RWPE1 (cell line): ENCODE measurements at regions not wholly inside any gene's neighbourhood (a gene's known extent, or its start where the extent isn't known, plus 50 kb on each side); places are given as distances from the start of the nearest gene placed in this dataset.

Source experiments
- CTCF ChIA-PET: fragments of 350-600 bp; sonication (Branson Sonifier 250); formaldehyde crosslinking; extraction: SDS; loops from one replicate; lab custom pipeline; 2021; lab: Yijun Ruan, JAX
- POLR2A ChIA-PET: fragments of 400-600 bp; formaldehyde crosslinking; extraction: SDS; loops from one replicate; lab custom pipeline; 2020; ENCODE audit warnings: antibody characterized with exemption; ENCODE audit not compliant: low non-redundant PET; lab: Yijun Ruan, JAX
- DNase-seq: peaks from one replicate; pipeline ENCODE4 v3.0.0; 2012; ENCODE audit warnings: low spot score
- H3K27ac ChIP-seq: fragments of 450-650 bp; 2 replicates; pipeline ENCODE4 v1.5.1; 2017
- TF ChIP-seq, protein P1 (sequence below): fragments of 450-650 bp; conservative IDR thresholded peaks from 2 replicates; pipeline ENCODE4 v1.5.1; 2017; ENCODE audit warnings: low read depth, mild to moderate bottlenecking

- CTCF ChIA-PET = no interaction called here
- TF ChIP-seq, protein P1, sequence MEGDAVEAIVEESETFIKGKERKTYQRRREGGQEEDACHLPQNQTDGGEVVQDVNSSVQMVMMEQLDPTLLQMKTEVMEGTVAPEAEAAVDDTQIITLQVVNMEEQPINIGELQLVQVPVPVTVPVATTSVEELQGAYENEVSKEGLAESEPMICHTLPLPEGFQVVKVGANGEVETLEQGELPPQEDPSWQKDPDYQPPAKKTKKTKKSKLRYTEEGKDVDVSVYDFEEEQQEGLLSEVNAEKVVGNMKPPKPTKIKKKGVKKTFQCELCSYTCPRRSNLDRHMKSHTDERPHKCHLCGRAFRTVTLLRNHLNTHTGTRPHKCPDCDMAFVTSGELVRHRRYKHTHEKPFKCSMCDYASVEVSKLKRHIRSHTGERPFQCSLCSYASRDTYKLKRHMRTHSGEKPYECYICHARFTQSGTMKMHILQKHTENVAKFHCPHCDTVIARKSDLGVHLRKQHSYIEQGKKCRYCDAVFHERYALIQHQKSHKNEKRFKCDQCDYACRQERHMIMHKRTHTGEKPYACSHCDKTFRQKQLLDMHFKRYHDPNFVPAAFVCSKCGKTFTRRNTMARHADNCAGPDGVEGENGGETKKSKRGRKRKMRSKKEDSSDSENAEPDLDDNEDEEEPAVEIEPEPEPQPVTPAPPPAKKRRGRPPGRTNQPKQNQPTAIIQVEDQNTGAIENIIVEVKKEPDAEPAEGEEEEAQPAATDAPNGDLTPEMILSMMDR = no peak
- no peak for DNase-seq
- no peak overlapping the region for H3K27ac ChIP-seq
- POLR2A ChIA-PET = no interaction called here
Observed at GRCh38 chr6:66788579-66788978, 1081.6 kb upstream of the EYS start.

GRCh38 chr6:66772800-66773199 lies 1065.8 kb upstream of the EYS start:
- no peak overlapping the region for H3K27ac ChIP-seq
- no peak for DNase-seq
- TF ChIP-seq, protein P1 = no peak
- ChIA-PET POLR2A (no interaction called here), CTCF (interaction anchor here (0.7 kb wide), 2 partner anchors 11 to 1454 kb away, joined by 3 read pairs; no protein-coding TSS in a partner anchor)

- no peak overlapping the region for H3K27ac ChIP-seq
- no peak for DNase-seq
- POLR2A ChIA-PET = no interaction called here
- CTCF ChIA-PET = interaction anchor here (0.9 kb wide), 1 partner anchor 25 kb away, joined by 3 read pairs; no protein-coding TSS in a partner anchor
- TF ChIP-seq, protein P1 = no peak
Observed at GRCh38 chr6:66771626-66772025, 1064.6 kb upstream of the EYS start.

- no peak overlapping the region for H3K27ac ChIP-seq
- ChIA-PET CTCF (interaction anchor here (0.6 kb wide), 1 partner anchor 1475 kb away, joined by 3 read pairs; no protein-coding TSS in a partner anchor), POLR2A (no interaction called here)
- TF ChIP-seq, protein P1 = no peak
- DNase-seq = no peak
Observed at GRCh38 chr6:66751630-66752029, 1044.6 kb upstream of the EYS start.

DNA sequence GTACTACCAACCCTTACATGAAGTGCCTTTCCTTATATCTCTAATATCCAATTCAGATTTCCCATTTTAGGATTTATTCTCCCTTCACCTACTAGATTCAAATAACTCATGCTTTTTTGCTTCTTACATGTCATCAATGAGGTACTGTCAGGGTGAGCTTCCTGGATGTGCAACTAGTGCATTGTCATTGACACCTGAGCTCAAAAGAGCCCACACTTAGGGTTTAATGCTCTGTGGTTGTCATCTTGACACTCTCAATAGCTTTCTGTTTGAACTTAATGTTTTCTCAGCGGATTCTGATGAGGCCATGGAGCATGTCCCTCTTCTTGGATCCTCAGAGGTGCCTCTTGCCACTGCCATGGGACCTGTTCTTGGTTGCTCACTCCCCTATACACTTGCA lies 1033.3 kb upstream of the EYS start:
- ChIA-PET CTCF (no interaction called here), POLR2A (no interaction called here)
- TF ChIP-seq, protein P1 = no peak
- H3K27ac ChIP-seq = no peak overlapping the region
- DNase-seq = no peak

DNA sequence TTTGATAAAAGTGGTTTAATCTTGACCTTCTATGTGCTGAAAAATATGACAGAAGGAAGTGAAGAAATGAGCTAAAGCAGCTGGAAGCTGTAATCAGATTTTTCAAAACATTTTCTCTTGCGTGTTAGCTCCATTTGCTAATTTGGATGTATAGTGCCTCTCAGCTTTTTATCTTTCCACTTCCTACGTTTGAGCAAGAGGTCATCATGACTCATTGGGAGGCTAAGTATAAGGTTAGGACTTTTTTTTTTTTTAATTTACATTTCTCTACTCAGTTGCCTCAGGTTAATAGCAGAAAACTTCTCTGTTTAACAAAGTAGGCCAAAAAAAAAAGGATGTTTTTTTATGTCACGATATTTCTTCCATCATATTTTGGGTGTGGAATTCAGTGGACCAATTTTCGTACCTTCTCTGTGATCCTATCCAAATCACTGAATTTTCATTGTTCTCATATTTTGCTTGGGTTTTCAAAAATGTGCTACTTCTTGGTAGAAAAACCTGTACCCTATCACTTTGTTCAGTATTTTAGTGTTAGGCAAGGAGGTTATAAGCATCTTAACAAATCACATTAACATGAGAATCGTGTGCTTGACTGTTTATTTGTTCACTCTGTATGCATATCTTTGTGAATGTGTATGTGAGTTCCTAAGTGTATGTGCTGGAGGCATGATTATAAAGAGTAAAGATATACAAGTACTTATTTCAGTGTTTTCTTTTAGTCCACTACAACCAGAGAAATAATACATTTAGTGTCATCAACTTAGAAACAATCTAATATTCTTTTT lies 1028.3 kb upstream of the EYS start:
- ChIA-PET POLR2A (no interaction called here), CTCF (no interaction called here)
- DNase-seq = peak; percentile 31
- TF ChIP-seq, protein P1 = no peak
- no peak overlapping the region for H3K27ac ChIP-seq
